ENCODE measurements at regions not wholly inside any gene's neighbourhood (a gene's known extent, or its start where the extent isn't known, plus 50 kb on each side); places are given as distances from the start of the nearest gene placed in this dataset.

DNA sequence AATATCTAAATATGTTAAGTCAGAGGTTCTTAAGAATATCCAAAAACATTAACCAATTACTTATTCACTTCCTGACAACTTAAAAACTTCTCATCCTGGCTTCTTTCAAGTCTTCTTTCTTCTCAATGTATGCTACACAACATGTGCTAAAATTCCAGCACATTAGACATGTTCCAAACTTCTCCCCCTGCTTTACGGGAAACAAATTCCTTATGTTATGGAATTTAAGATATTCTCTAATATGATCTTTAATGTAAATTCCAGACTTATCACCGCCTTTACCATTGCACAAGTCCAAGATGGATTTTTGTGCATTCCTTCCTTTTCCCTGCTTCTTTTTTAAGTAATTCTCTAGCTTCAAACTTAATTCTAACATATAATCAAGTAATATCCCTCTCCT is 964.5 kb upstream of the CHORDC1 start:
- TF ChIP-seq, protein P1, sequence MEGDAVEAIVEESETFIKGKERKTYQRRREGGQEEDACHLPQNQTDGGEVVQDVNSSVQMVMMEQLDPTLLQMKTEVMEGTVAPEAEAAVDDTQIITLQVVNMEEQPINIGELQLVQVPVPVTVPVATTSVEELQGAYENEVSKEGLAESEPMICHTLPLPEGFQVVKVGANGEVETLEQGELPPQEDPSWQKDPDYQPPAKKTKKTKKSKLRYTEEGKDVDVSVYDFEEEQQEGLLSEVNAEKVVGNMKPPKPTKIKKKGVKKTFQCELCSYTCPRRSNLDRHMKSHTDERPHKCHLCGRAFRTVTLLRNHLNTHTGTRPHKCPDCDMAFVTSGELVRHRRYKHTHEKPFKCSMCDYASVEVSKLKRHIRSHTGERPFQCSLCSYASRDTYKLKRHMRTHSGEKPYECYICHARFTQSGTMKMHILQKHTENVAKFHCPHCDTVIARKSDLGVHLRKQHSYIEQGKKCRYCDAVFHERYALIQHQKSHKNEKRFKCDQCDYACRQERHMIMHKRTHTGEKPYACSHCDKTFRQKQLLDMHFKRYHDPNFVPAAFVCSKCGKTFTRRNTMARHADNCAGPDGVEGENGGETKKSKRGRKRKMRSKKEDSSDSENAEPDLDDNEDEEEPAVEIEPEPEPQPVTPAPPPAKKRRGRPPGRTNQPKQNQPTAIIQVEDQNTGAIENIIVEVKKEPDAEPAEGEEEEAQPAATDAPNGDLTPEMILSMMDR (IDR thresholded peaks at IDR 0.05; ENCODE audit: poor library complexity): no peak
- no peak for TF ChIP-seq EZH2 (IDR thresholded peaks at IDR 0.05; ENCODE audit: borderline replicate concordance)
- no peak for TF ChIP-seq EZH2phosphoT487 (IDR thresholded peaks at IDR 0.05; ENCODE audit: low read depth, severe bottlenecking, unreplicated experiment)

All from hepatocyte (in vitro differentiated cells).